H1 (cell line): ENCODE measurements at regions not wholly inside any gene's neighbourhood (a gene's known extent, or its start where the extent isn't known, plus 50 kb on each side); places are given as distances from the start of the nearest gene placed in this dataset.

Experiments
- CTCF ChIA-PET: fragments of 300-600 bp; sonication (Branson Sonifier 250); formaldehyde crosslinking; loops from one replicate; lab custom pipeline; 2021; ENCODE audit not compliant: partially characterized antibody; lab: Charles Lee
- POLR2A ChIA-PET: fragments of 300-600 bp; sonication (Branson Sonifier 250); formaldehyde crosslinking; loops from one replicate; lab custom pipeline; 2021; ENCODE audit warnings: inconsistent platforms; ENCODE audit not compliant: partially characterized antibody; lab: Charles Lee
- DNase-seq, 2 experiments: peaks; one replicate each; pipeline versions ENCODE4 v3.0.0 to v3.0.0-alpha.2; 2010 to 2022; ENCODE audit warnings: low spot score in 2 of 2, low read depth in 1 of 2, mixed read lengths in 1 of 2
- FAIRE-seq: peaks from 2 replicates; lab custom pipeline; 2011; peaks lifted over from hg19 to GRCh38; lab: Jason Lieb, UNC
- H2AFZ ChIP-seq: 2 replicates; pipeline ENCODE4 v1.8.1; 2012; ENCODE audit warnings: low read length, inconsistent platforms
- H2AK5ac ChIP-seq: 2 replicates; pipeline ENCODE4 v1.6.1; 2013; ENCODE audit warnings: low read depth, low read length
- H2BK120ac ChIP-seq: replicated peaks from 2 replicates; pipeline ENCODE3; 2013; ENCODE audit warnings: low read depth, low read length, inconsistent platforms
- H2BK12ac ChIP-seq: 2 replicates; pipeline ENCODE4 v1.6.1; 2013; ENCODE audit warnings: low read depth, low read length
- H2BK15ac ChIP-seq: 2 replicates; pipeline ENCODE4 v1.6.1; 2013; ENCODE audit warnings: low read length
- H2BK20ac ChIP-seq: 2 replicates; pipeline ENCODE4 v1.6.1; 2013; ENCODE audit warnings: low read length
- H2BK5ac ChIP-seq: 2 replicates; pipeline ENCODE4 v1.6.1; 2013; ENCODE audit warnings: low read depth, low read length
- H3K14ac ChIP-seq: 2 replicates; pipeline ENCODE4 v1.6.1; 2013; ENCODE audit warnings: inconsistent platforms; ENCODE audit not compliant: insufficient read length
- H3K18ac ChIP-seq: 2 replicates; pipeline ENCODE4 v1.6.1; 2013; ENCODE audit warnings: low read length; ENCODE audit errors: extremely low read depth
- H3K23ac ChIP-seq: 2 replicates; pipeline ENCODE4 v1.6.1; 2013; ENCODE audit warnings: inconsistent platforms; ENCODE audit not compliant: insufficient read length
- H3K23me2 ChIP-seq: 2 replicates; pipeline ENCODE4 v1.6.1; 2013; ENCODE audit warnings: low read depth, low read length
- H3K27ac ChIP-seq: 2 replicates; pipeline ENCODE4 v1.6.1; 2011; ENCODE audit warnings: low read depth, low read length, inconsistent platforms
- H3K27me3 ChIP-seq, 4 experiments: replicated peaks in 1 of 4; 1 replicate in 1 of 4; 2 replicates in 3 of 4; pipeline versions ENCODE4 v1.6.1 to v1.8.1; 2011 to 2013; ENCODE audit warnings: low read length in 3 of 4, mild to moderate bottlenecking in 3 of 4, inconsistent platforms in 2 of 4, mixed read lengths in 2 of 4, moderate library complexity in 1 of 4; ENCODE audit not compliant: control insufficient read depth in 3 of 4, insufficient read depth in 3 of 4; ENCODE audit errors: extremely low read depth in 1 of 4
- H3K36me3 ChIP-seq, 4 experiments: 2 replicates each; pipeline versions ENCODE4 v1.6.1 to v1.8.1; 2011 to 2013; ENCODE audit warnings: mild to moderate bottlenecking in 4 of 4, low read length in 3 of 4, moderate library complexity in 2 of 4, control low read depth in 1 of 4, inconsistent platforms in 1 of 4; ENCODE audit not compliant: insufficient read depth in 4 of 4, control insufficient read depth in 2 of 4
- H3K4ac ChIP-seq: replicated peaks from 2 replicates; pipeline ENCODE3; 2013; ENCODE audit warnings: low read length, low read depth, mixed read lengths, inconsistent platforms; ENCODE audit not compliant: insufficient read length
- H3K4me1 ChIP-seq, 4 experiments: replicated peaks in 1 of 4; 1 replicate in 1 of 4; 2 replicates in 3 of 4; pipeline versions ENCODE4 v1.6.1 to v1.8.1; 2011 to 2013; ENCODE audit warnings: low read length in 3 of 4, inconsistent platforms in 2 of 4, mixed read lengths in 1 of 4; ENCODE audit not compliant: insufficient read depth in 4 of 4, control insufficient read depth in 3 of 4
- H3K4me2 ChIP-seq, 2 experiments: 2 replicates each; pipeline versions ENCODE4 v1.6.1 to v1.8.1; 2011 to 2013; ENCODE audit warnings: low read depth in 2 of 2, low read length in 2 of 2, control low read depth in 1 of 2, inconsistent platforms in 1 of 2, mild to moderate bottlenecking in 1 of 2; ENCODE audit not compliant: insufficient read depth in 1 of 2
- H3K4me3 ChIP-seq, 4 experiments: fragments of 200-600, 300-600 bp in 1 of 4; sonication (generic), shearing (Covaris generic), sonication (Bioruptor Twin) in 1 of 4; 2 replicates each; pipeline versions ENCODE4 v1.5.1 to v1.8.1; 2011 to 2016; ENCODE audit warnings: low read length in 4 of 4, low read depth in 3 of 4, control low read depth in 2 of 4, inconsistent platforms in 2 of 4, mild to moderate bottlenecking in 2 of 4, mixed read lengths in 1 of 4, moderate library complexity in 1 of 4; ENCODE audit not compliant: insufficient read depth in 2 of 4; ENCODE audit errors: extremely low read depth in 1 of 4
- H3K56ac ChIP-seq: replicated peaks from 2 replicates; pipeline ENCODE3; 2013; ENCODE audit warnings: low read depth, mild to moderate bottlenecking, mixed read lengths, low read length, inconsistent platforms; ENCODE audit not compliant: insufficient read length
- H3K79me1 ChIP-seq: 2 replicates; pipeline ENCODE4 v1.6.1; 2013; ENCODE audit warnings: low read depth, low read length, control low read depth
- H3K79me2 ChIP-seq, 2 experiments: 2 replicates each; pipeline versions ENCODE4 v1.6.1 to v1.8.1; 2012 to 2013; ENCODE audit warnings: low read length in 2 of 2, mild to moderate bottlenecking in 2 of 2, inconsistent platforms in 1 of 2; ENCODE audit not compliant: insufficient read depth in 2 of 2, control insufficient read depth in 1 of 2
- H3K9ac ChIP-seq, 4 experiments: replicated peaks in 1 of 4; 1 replicate in 1 of 4; 2 replicates in 3 of 4; pipeline versions ENCODE4 v1.6.1 to v1.8.1; 2011 to 2013; ENCODE audit warnings: low read depth in 3 of 4, low read length in 3 of 4, control low read depth in 2 of 4, mild to moderate bottlenecking in 2 of 4, moderate library complexity in 2 of 4, inconsistent platforms in 1 of 4; ENCODE audit errors: extremely low read depth in 1 of 4
- H3K9me3 ChIP-seq, 2 experiments: 2 replicates each; pipeline versions ENCODE4 v1.6.1 to v1.8.1; 2012 to 2013; ENCODE audit warnings: mild to moderate bottlenecking in 2 of 2, moderate library complexity in 2 of 2, control low read depth in 1 of 2, inconsistent platforms in 1 of 2, low read depth in 1 of 2, low read length in 1 of 2, mixed read lengths in 1 of 2; ENCODE audit not compliant: insufficient read depth in 2 of 2
- H4K20me1 ChIP-seq, 2 experiments: replicated peaks in 1 of 2; 2 replicates each; pipeline versions ENCODE3 to v1.8.1; 2011 to 2013; ENCODE audit warnings: inconsistent platforms in 2 of 2, low read length in 2 of 2, mild to moderate bottlenecking in 1 of 2; ENCODE audit not compliant: insufficient read depth in 2 of 2, control insufficient read depth in 1 of 2
- H4K5ac ChIP-seq: 2 replicates; pipeline ENCODE4 v1.6.1; 2013; ENCODE audit warnings: low read length, low read depth, mixed read lengths, inconsistent platforms; ENCODE audit not compliant: insufficient read length
- H4K8ac ChIP-seq: 2 replicates; pipeline ENCODE4 v1.8.0; 2013; ENCODE audit warnings: mild to moderate bottlenecking, moderate library complexity, low read length, inconsistent platforms; ENCODE audit not compliant: insufficient read depth; ENCODE audit errors: extremely low read depth
- H4K91ac ChIP-seq: replicated peaks from 2 replicates; pipeline ENCODE3; 2013; ENCODE audit warnings: low read length, mixed read lengths, inconsistent platforms; ENCODE audit not compliant: insufficient read length
- ASH2L ChIP-seq: fragments of 200-600, 300-600 bp; sonication (generic); IDR thresholded peaks from one replicate; pipeline ENCODE4 v1.7.1; 2017; ENCODE audit warnings: low read length
- CTCF ChIP-seq, 3 experiments: IDR thresholded peaks; 1 replicate in 2 of 3; 2 replicates in 1 of 3; pipeline versions ENCODE4 v1.5.1 to v1.6.1; 2011; ENCODE audit warnings: low read length in 3 of 3, mild to moderate bottlenecking in 3 of 3, inconsistent platforms in 2 of 3, low read depth in 1 of 3, moderate library complexity in 1 of 3; ENCODE audit not compliant: insufficient read depth in 1 of 3; ENCODE audit errors: control extremely low read depth in 1 of 3
- RAD21 ChIP-seq, 2 experiments: IDR thresholded peaks in 1 of 2; conservative IDR thresholded peaks in 1 of 2; 2 replicates each; pipeline ENCODE4 v1.6.1; 2011; ENCODE audit warnings: low read depth in 2 of 2, low read length in 2 of 2, improper control_type of control experiment in 1 of 2, inconsistent platforms in 1 of 2, mild to moderate bottlenecking in 1 of 2, moderate library complexity in 1 of 2
- WGBS, 2 experiments: shearing (Covaris generic) in 1 of 2; methylation state at CpG; one replicate each; pipeline versions ENCODE4 v1.1.6 to v1.1.7; 2013 to 2015; ENCODE audit warnings: low lambda C conversion rate in 2 of 2, mixed read lengths in 2 of 2, inconsistent platforms in 1 of 2, low coverage in 1 of 2, missing lambda C conversion rate in 1 of 2; ENCODE audit not compliant: insufficient replicate concordance in 2 of 2, insufficient coverage in 1 of 2, insufficient read length in 1 of 2; ENCODE audit errors: extremely low coverage in 1 of 2, missing lambda C conversion rate in 1 of 2; 5-methylcytosine and 5-hydroxymethylcytosine counted together

- no peaks in the 10 kb centered on the region for H3K23me2 ChIP-seq
- FAIRE-seq, result no peak
Measured at GRCh38 chr10:121672733-121673132, 74.5 kb upstream of the FGFR2 start.

More at GRCh38 chr10:121672733-121673132, 74.5 kb upstream of the FGFR2 start:
- no peaks in the 10 kb centered on the region for H3K79me1 ChIP-seq
- H2BK120ac ChIP-seq, result no peak overlapping the region
- H2BK12ac ChIP-seq, result no peak overlapping the region
- peaks cover under 1 to 5% of the 10 kb centered on the region in 2 experiments; a peak in 3 of 4 replicates for H3K9me3 ChIP-seq
- H4K5ac ChIP-seq, result no peak overlapping the region
- TF ChIP-seq ASH2L (no peak), RAD21 (IDR thresholded peaks at IDR 0.05 in 1 of 2, conservative IDR thresholded peaks at IDR 0.05 in 1 of 2; ENCODE audit: low read depth in 2 of 2, low read length in 2 of 2) (0 out of 4 replicates have a peak, but pooled peaks of 1 of the 2 experiments have one; percentile 22), CTCF (IDR thresholded peaks at IDR 0.05; ENCODE audit: control extremely low read depth in 1 of 3, insufficient read depth in 1 of 3, low read depth in 1 of 3, low read length in 3 of 3) (peak in 2 of 3 experiments; percentile 15 to 38; a peak in 3 of 4 replicates)
- TF ChIP-seq, all 59 proteins: peak for 2
- Histone ChIP-seq H2BK20ac (no peak overlapping the region), H4K91ac (no peak overlapping the region), H3K9ac (no peak overlapping the region), H3K4ac (no peak overlapping the region), H3K4me2 (no peak overlapping the region), H3K18ac (no peak overlapping the region), H3K4me1 (peaks cover 4 to 13% (median 9%) of the 10 kb centered on the region in 4 experiments; a peak in 6 of 7 replicates), H3K27me3 (no peaks in the 10 kb centered on the region), H2AFZ (no peak overlapping the region), H3K36me3 (no peaks in the 10 kb centered on the region), H3K27ac (no peak overlapping the region), H3K14ac (no peak overlapping the region), H3K4me3 (no peak overlapping the region), H2AK5ac (no peak overlapping the region), H4K20me1 (no peaks in the 10 kb centered on the region), H2BK5ac (no peak overlapping the region), H3K23ac (no peak overlapping the region), H3K79me2 (no peaks in the 10 kb centered on the region), H4K8ac (no peak overlapping the region), H2BK15ac (peak overlapping the region; percentile 36; the same call in 1 of the 2 replicates), H3K56ac (no peak overlapping the region)
- no peak for DNase-seq
- ChIA-PET POLR2A (no interaction called here), CTCF (interaction anchor here (0.8 to 4.0 kb wide), 3 partner anchors 11 to 30 kb away, joined by 3 to 25 read pairs (median 5); no protein-coding TSS in a partner anchor)
- WGBS, 2 experiments, result 76% methylated on average over 7 of the region's 9 CpGs; no CpG with 5 or more reads in 1 of the 2 experiments
